Smooth muscle cell (in vitro differentiated cells): ENCODE measurements at regions not wholly inside any gene's neighbourhood (a gene's known extent, or its start where the extent isn't known, plus 50 kb on each side); places are given as distances from the start of the nearest gene placed in this dataset.

Experiments used
- DNase-seq: peaks from one replicate; lab custom pipeline; 2025; ENCODE audit not compliant: unreplicated experiment; lab: John Stamatoyannopoulos, UW
- H2AFZ ChIP-seq: fragments of 200-600 bp; sonication (generic); 2 replicates; pipeline ENCODE4 v1.6.0; 2016; ENCODE audit warnings: antibody characterized with exemption, low read depth, mild to moderate bottlenecking
- H3F3A ChIP-seq: fragments of 200-600 bp; sonication (generic); 2 replicates; pipeline ENCODE4 v1.6.0; 2017; ENCODE audit warnings: antibody characterized with exemption, low read depth
- H3K27ac ChIP-seq: fragments of 200-600 bp; sonication (generic); 2 replicates; pipeline ENCODE4 v1.5.1; 2016; ENCODE audit warnings: low read depth, mild to moderate bottlenecking
- H3K27me3 ChIP-seq: fragments of 200-600 bp; sonication (generic); 2 replicates; pipeline ENCODE4 v1.6.1; 2016; ENCODE audit warnings: low read depth, mild to moderate bottlenecking
- H3K36me3 ChIP-seq: fragments of 200-600 bp; sonication (generic); 2 replicates; pipeline ENCODE4 v1.5.1; 2016; ENCODE audit warnings: low read depth
- H3K4me1 ChIP-seq: fragments of 200-600 bp; sonication (generic); 2 replicates; pipeline ENCODE4 v1.5.1; 2016; ENCODE audit warnings: low read depth
- H3K4me2 ChIP-seq: fragments of 200-600 bp; sonication (generic); 2 replicates; pipeline ENCODE4 v1.6.0; 2016; ENCODE audit warnings: mild to moderate bottlenecking
- H3K4me3 ChIP-seq: fragments of 200-600 bp; sonication (generic); 2 replicates; pipeline ENCODE4 v1.5.1; 2016; ENCODE audit warnings: mild to moderate bottlenecking
- H3K79me2 ChIP-seq: fragments of 200-600 bp; sonication (generic); 2 replicates; pipeline ENCODE4 v1.6.0; 2016; ENCODE audit warnings: low read depth, mild to moderate bottlenecking
- H3K9ac ChIP-seq: fragments of 200-600 bp; sonication (generic); 2 replicates; pipeline ENCODE4 v1.6.0; 2016; ENCODE audit warnings: low read depth
- H3K9me3 ChIP-seq: fragments of 200-600 bp; sonication (generic); replicated peaks from 2 replicates; pipeline ENCODE4 v1.5.1; 2016; ENCODE audit warnings: low read depth
- H4K20me1 ChIP-seq: fragments of 200-600 bp; sonication (generic); 2 replicates; pipeline ENCODE4 v1.6.0; 2016; ENCODE audit warnings: low read depth
- CTCF ChIP-seq: fragments of 200-600 bp; sonication (generic); IDR thresholded peaks from 2 replicates; pipeline ENCODE4 v1.5.1; 2017; ENCODE audit warnings: borderline replicate concordance, mild to moderate bottlenecking, antibody characterized with exemption; ENCODE audit not compliant: insufficient read depth, poor library complexity, severe bottlenecking
- WGBS: methylation state at CpG from one replicate; pipeline ENCODE4 v1.1.7; 2016; ENCODE audit warnings: low lambda C conversion rate; 5-methylcytosine and 5-hydroxymethylcytosine counted together

GRCh38 chr1:239247285-239247684, 139.1 kb upstream of the CHRM3 start:
- Histone ChIP-seq H3K79me2 (no peaks in the 10 kb centered on the region), H3K4me2 (peak overlapping the region; percentile 42), H4K20me1 (no peaks in the 10 kb centered on the region), H3K9me3 (no peaks in the 10 kb centered on the region), H3K27ac (peak overlapping the region; percentile 54), H2AFZ (no peak overlapping the region), H3K36me3 (no peaks in the 10 kb centered on the region), H3F3A (peaks cover 4% of the 10 kb centered on the region), H3K4me3 (no peak overlapping the region), H3K4me1 (peaks cover 4% of the 10 kb centered on the region), H3K9ac (no peak overlapping the region), H3K27me3 (no peaks in the 10 kb centered on the region)
- no peak for DNase-seq
- no peak for TF ChIP-seq CTCF

- Histone ChIP-seq H3K27me3 (no peaks in the 10 kb centered on the region), H3K4me3 (no peak overlapping the region)
- 93% methylated on average over 2 of the region's 2 CpGs for WGBS
These were observed 142.3 kb upstream of the CHRM3 start for GRCh38 chr1:239244084-239244483.

GRCh38 chr1:239243006-239243405, 143.4 kb upstream of the CHRM3 start:
- 54% methylated on average over 2 of the region's 2 CpGs for WGBS
- no peaks in the 10 kb centered on the region for H3K79me2 ChIP-seq

More at GRCh38 chr1:239244084-239244483, 142.3 kb upstream of the CHRM3 start:
- Histone ChIP-seq H2AFZ (no peak overlapping the region), H3K36me3 (no peaks in the 10 kb centered on the region), H3F3A (peaks cover 4% of the 10 kb centered on the region), H3K79me2 (no peaks in the 10 kb centered on the region), H3K27ac (no peak overlapping the region), H3K4me2 (no peak overlapping the region), H3K4me1 (peaks cover 4% of the 10 kb centered on the region), H3K9ac (no peak overlapping the region), H3K9me3 (no peaks in the 10 kb centered on the region), H4K20me1 (no peaks in the 10 kb centered on the region)
- DNase-seq = no peak
- TF ChIP-seq CTCF = no peak

GRCh38 chr1:239242404-239242803, 144.0 kb upstream of the CHRM3 start:
- no peaks in the 10 kb centered on the region for H3K79me2 ChIP-seq
- no peaks in the 10 kb centered on the region for H4K20me1 ChIP-seq
- no peaks in the 10 kb centered on the region for H3F3A ChIP-seq
- no peaks in the 10 kb centered on the region for H3K27me3 ChIP-seq
- no peak overlapping the region for H2AFZ ChIP-seq
- H3K4me3 ChIP-seq = no peak overlapping the region
- no peaks in the 10 kb centered on the region for H3K4me1 ChIP-seq
- H3K9ac ChIP-seq = no peak overlapping the region
- TF ChIP-seq CTCF = no peak
- H3K36me3 ChIP-seq = no peaks in the 10 kb centered on the region
- DNase-seq = no peak
- no peak overlapping the region for H3K27ac ChIP-seq
- no peaks in the 10 kb centered on the region for H3K9me3 ChIP-seq
- H3K4me2 ChIP-seq = no peak overlapping the region

More at GRCh38 chr1:239243006-239243405, 143.4 kb upstream of the CHRM3 start:
- Histone ChIP-seq H4K20me1 (no peaks in the 10 kb centered on the region), H3K27me3 (no peaks in the 10 kb centered on the region), H3K9me3 (no peaks in the 10 kb centered on the region), H3K4me3 (no peak overlapping the region), H3K4me1 (peaks cover 4% of the 10 kb centered on the region), H2AFZ (no peak overlapping the region), H3F3A (peaks cover 3% of the 10 kb centered on the region), H3K36me3 (no peaks in the 10 kb centered on the region), H3K27ac (no peak overlapping the region), H3K9ac (no peak overlapping the region), H3K4me2 (no peak overlapping the region)
- TF ChIP-seq CTCF = no peak
- no peak for DNase-seq
